OCI-LY1 (cell line): ENCODE measurements at regions not wholly inside any gene's neighbourhood (a gene's known extent, or its start where the extent isn't known, plus 50 kb on each side); places are given as distances from the start of the nearest gene placed in this dataset.

Source experiments
- EZH2 ChIP-seq: fragments of 200-600 bp; sonication (generic), shearing (Covaris generic); IDR thresholded peaks from 2 replicates; pipeline ENCODE4 v1.8.0; 2017; ENCODE audit warnings: borderline replicate concordance, mixed run types, mild to moderate bottlenecking, antibody characterized with exemption, low read length, moderate library complexity, mixed read lengths
- TF ChIP-seq, protein P1 (sequence below): fragments of 200-600 bp; sonication (generic), shearing (Covaris generic); IDR thresholded peaks from 2 replicates; pipeline ENCODE4 v1.5.1; 2017; ENCODE audit warnings: mild to moderate bottlenecking, antibody characterized with exemption, low read length, moderate library complexity, mixed read lengths

DNA sequence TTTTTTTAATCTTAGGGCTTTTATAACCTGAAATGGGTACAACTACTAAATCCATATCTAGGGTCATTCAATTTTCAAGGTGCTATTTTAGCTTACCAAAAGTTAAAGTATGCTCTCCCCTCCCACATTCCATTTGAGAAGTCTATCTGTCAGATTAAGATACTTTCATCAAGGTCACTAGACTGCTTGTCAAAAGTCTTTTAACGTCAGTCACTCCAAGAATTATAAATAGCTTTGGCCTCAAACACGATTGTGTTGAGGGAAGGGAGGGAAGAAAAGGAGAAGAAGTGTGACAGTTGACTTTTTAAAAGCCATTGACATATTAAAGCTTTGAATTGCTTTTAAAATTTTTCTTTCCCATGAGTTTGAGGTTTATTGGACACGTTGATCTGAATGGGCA, 175.8 kb downstream of the PTGER3 start:
- TF ChIP-seq, protein P1, sequence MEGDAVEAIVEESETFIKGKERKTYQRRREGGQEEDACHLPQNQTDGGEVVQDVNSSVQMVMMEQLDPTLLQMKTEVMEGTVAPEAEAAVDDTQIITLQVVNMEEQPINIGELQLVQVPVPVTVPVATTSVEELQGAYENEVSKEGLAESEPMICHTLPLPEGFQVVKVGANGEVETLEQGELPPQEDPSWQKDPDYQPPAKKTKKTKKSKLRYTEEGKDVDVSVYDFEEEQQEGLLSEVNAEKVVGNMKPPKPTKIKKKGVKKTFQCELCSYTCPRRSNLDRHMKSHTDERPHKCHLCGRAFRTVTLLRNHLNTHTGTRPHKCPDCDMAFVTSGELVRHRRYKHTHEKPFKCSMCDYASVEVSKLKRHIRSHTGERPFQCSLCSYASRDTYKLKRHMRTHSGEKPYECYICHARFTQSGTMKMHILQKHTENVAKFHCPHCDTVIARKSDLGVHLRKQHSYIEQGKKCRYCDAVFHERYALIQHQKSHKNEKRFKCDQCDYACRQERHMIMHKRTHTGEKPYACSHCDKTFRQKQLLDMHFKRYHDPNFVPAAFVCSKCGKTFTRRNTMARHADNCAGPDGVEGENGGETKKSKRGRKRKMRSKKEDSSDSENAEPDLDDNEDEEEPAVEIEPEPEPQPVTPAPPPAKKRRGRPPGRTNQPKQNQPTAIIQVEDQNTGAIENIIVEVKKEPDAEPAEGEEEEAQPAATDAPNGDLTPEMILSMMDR = no peak
- TF ChIP-seq EZH2 = no peak
